ENCODE measurements at regions not wholly inside any gene's neighbourhood (a gene's known extent, or its start where the extent isn't known, plus 50 kb on each side); places are given as distances from the start of the nearest gene placed in this dataset.

GRCh38 chr10:20966426-20966825 lies 69.3 kb upstream of the NEBL start:
- Mint-ChIP-seq H3K4me1 (ENCODE audit: low read depth, unreplicated experiment) (no peaks in the 10 kb centered on the region), H3K9me3 (ENCODE audit: unreplicated experiment) (no peaks in the 10 kb centered on the region), H3K27ac (ENCODE audit: unreplicated experiment) (no peak overlapping the region), H3K4me3 (ENCODE audit: unreplicated experiment) (no peak overlapping the region), H3K36me3 (ENCODE audit: unreplicated experiment) (no peaks in the 10 kb centered on the region), H3K27me3 (ENCODE audit: unreplicated experiment) (no peaks in the 10 kb centered on the region)
- TF ChIP-seq CTCF (IDR thresholded peaks at IDR 0.05; ENCODE audit: partially characterized antibody, unreplicated experiment) = no peak
- no peak for DNase-seq

GRCh38 chr10:20963721-20964595 lies 66.8 kb upstream of the NEBL start:
- no peaks in the 10 kb centered on the region for H3K9me3 Mint-ChIP-seq (ENCODE audit: unreplicated experiment)
- no peak for TF ChIP-seq CTCF (IDR thresholded peaks at IDR 0.05; ENCODE audit: partially characterized antibody, unreplicated experiment)
- no peaks in the 10 kb centered on the region for H3K36me3 Mint-ChIP-seq (ENCODE audit: unreplicated experiment)
- H3K27ac Mint-ChIP-seq (ENCODE audit: unreplicated experiment) = no peak overlapping the region
- no peak overlapping the region for H3K4me3 Mint-ChIP-seq (ENCODE audit: unreplicated experiment)
- no peak for DNase-seq
- H3K4me1 Mint-ChIP-seq (ENCODE audit: low read depth, unreplicated experiment) = no peaks in the 10 kb centered on the region
- H3K27me3 Mint-ChIP-seq (ENCODE audit: unreplicated experiment) = no peaks in the 10 kb centered on the region

- H3K27me3 Mint-ChIP-seq (ENCODE audit: unreplicated experiment) = no peaks in the 10 kb centered on the region
- no peak overlapping the region for H3K4me3 Mint-ChIP-seq (ENCODE audit: unreplicated experiment)
- no peak overlapping the region for H3K27ac Mint-ChIP-seq (ENCODE audit: unreplicated experiment)
- no peaks in the 10 kb centered on the region for H3K36me3 Mint-ChIP-seq (ENCODE audit: unreplicated experiment)
- no peak for TF ChIP-seq CTCF (IDR thresholded peaks at IDR 0.05; ENCODE audit: partially characterized antibody, unreplicated experiment)
- DNase-seq = no peak
- no peaks in the 10 kb centered on the region for H3K9me3 Mint-ChIP-seq (ENCODE audit: unreplicated experiment)
- H3K4me1 Mint-ChIP-seq (ENCODE audit: low read depth, unreplicated experiment) = no peaks in the 10 kb centered on the region
Measured at GRCh38 chr10:20963056-20963455, 65.9 kb upstream of the NEBL start.

GRCh38 chr10:20962165-20962564 lies 65.1 kb upstream of the NEBL start:
- no peak for DNase-seq
- Mint-ChIP-seq H3K4me3 (ENCODE audit: unreplicated experiment) (no peak overlapping the region), H3K27me3 (ENCODE audit: unreplicated experiment) (no peaks in the 10 kb centered on the region), H3K9me3 (ENCODE audit: unreplicated experiment) (no peaks in the 10 kb centered on the region), H3K27ac (ENCODE audit: unreplicated experiment) (no peak overlapping the region), H3K36me3 (ENCODE audit: unreplicated experiment) (no peaks in the 10 kb centered on the region), H3K4me1 (ENCODE audit: low read depth, unreplicated experiment) (peaks cover 7% of the 10 kb centered on the region)
- TF ChIP-seq CTCF (IDR thresholded peaks at IDR 0.05; ENCODE audit: partially characterized antibody, unreplicated experiment) = no peak

- TF ChIP-seq CTCF (IDR thresholded peaks at IDR 0.05; ENCODE audit: partially characterized antibody, unreplicated experiment) = no peak
- H3K4me3 Mint-ChIP-seq (ENCODE audit: unreplicated experiment) = no peak overlapping the region
- no peaks in the 10 kb centered on the region for H3K27me3 Mint-ChIP-seq (ENCODE audit: unreplicated experiment)
- peaks cover 21% of the 10 kb centered on the region for H3K4me1 Mint-ChIP-seq (ENCODE audit: low read depth, unreplicated experiment)
- no peak for DNase-seq
- H3K36me3 Mint-ChIP-seq (ENCODE audit: unreplicated experiment) = no peaks in the 10 kb centered on the region
- no peak overlapping the region for H3K27ac Mint-ChIP-seq (ENCODE audit: unreplicated experiment)
- H3K9me3 Mint-ChIP-seq (ENCODE audit: unreplicated experiment) = peaks cover 2% of the 10 kb centered on the region
Measured at GRCh38 chr10:20959242-20959641, 62.1 kb upstream of the NEBL start.
